ENCODE measurements at regions not wholly inside any gene's neighbourhood (a gene's known extent, or its start where the extent isn't known, plus 50 kb on each side); places are given as distances from the start of the nearest gene placed in this dataset.

- DNase-seq (ENCODE audit: low spot score in 2 of 2), result no peak
- no peak for ATAC-seq
- H3K27ac Mint-ChIP-seq, result no peak overlapping the region
- H3K9me3 Mint-ChIP-seq, result peaks cover 0 to 3% of the 10 kb centered on the region in 2 donors
- no peaks in the 10 kb centered on the region for H3K36me3 Mint-ChIP-seq
Observed at GRCh38 chr3:66796343-66796742, 201.8 kb upstream of the KBTBD8 start.

- Mint-ChIP-seq H3K36me3 (no peaks in the 10 kb centered on the region), H3K27ac (no peak overlapping the region), H3K9me3 (peaks cover 0 to 3% of the 10 kb centered on the region in 2 donors)
- no peak for ATAC-seq
- DNase-seq (ENCODE audit: low spot score in 2 of 2), result no peak
Observed at GRCh38 chr3:66797889-66798560, 200.1 kb upstream of the KBTBD8 start.

GRCh38 chr3:66800941-66801545 is 197.1 kb upstream of the KBTBD8 start:
- H3K27ac Mint-ChIP-seq, result no peak overlapping the region
- ATAC-seq (no peak), DNase-seq (ENCODE audit: low spot score in 2 of 2) (no peak)
- no peaks in the 10 kb centered on the region for H3K36me3 Mint-ChIP-seq
- peaks cover 0 to 3% of the 10 kb centered on the region in 2 donors for H3K9me3 Mint-ChIP-seq

- ATAC-seq, result no peak
- Mint-ChIP-seq H3K27ac (no peak overlapping the region), H3K9me3 (no peaks in the 10 kb centered on the region), H3K36me3 (no peaks in the 10 kb centered on the region)
- no peak for DNase-seq (ENCODE audit: low spot score in 2 of 2)
Observed at GRCh38 chr3:66803206-66803605, 194.9 kb upstream of the KBTBD8 start.

- DNase-seq (ENCODE audit: low spot score in 2 of 2) (no peak), ATAC-seq (no peak)
- Mint-ChIP-seq H3K27ac (no peak overlapping the region), H3K9me3 (no peaks in the 10 kb centered on the region), H3K36me3 (no peaks in the 10 kb centered on the region)
Observed at GRCh38 chr3:66803721-66804695, 194.1 kb upstream of the KBTBD8 start.

GRCh38 chr3:66808891-66809594 is 189.1 kb upstream of the KBTBD8 start:
- no peak for ATAC-seq
- no peak overlapping the region for H3K27ac Mint-ChIP-seq
- no peak for DNase-seq (ENCODE audit: low spot score in 2 of 2)
- H3K9me3 Mint-ChIP-seq, result no peaks in the 10 kb centered on the region
- no peaks in the 10 kb centered on the region for H3K36me3 Mint-ChIP-seq

- no peaks in the 10 kb centered on the region for H3K9me3 Mint-ChIP-seq
- no peaks in the 10 kb centered on the region for H3K36me3 Mint-ChIP-seq
- ATAC-seq, result no peak
- no peak overlapping the region for H3K27ac Mint-ChIP-seq
- DNase-seq (ENCODE audit: low spot score in 2 of 2), result no peak
Observed at GRCh38 chr3:66809595-66809958, 188.5 kb upstream of the KBTBD8 start.

GRCh38 chr3:66812136-66812535 is 186.0 kb upstream of the KBTBD8 start:
- Mint-ChIP-seq H3K27ac (no peak overlapping the region), H3K36me3 (no peaks in the 10 kb centered on the region), H3K9me3 (no peaks in the 10 kb centered on the region)
- DNase-seq (ENCODE audit: low spot score in 2 of 2), result no peak
- no peak for ATAC-seq

GRCh38 chr3:66812741-66813140 is 185.4 kb upstream of the KBTBD8 start:
- ATAC-seq (no peak), DNase-seq (ENCODE audit: low spot score in 2 of 2) (no peak)
- H3K27ac Mint-ChIP-seq, result no peak overlapping the region
- no peaks in the 10 kb centered on the region for H3K9me3 Mint-ChIP-seq
- no peaks in the 10 kb centered on the region for H3K36me3 Mint-ChIP-seq

- ATAC-seq, result peak; percentile 48 to 76
- H3K27ac Mint-ChIP-seq, result no peak overlapping the region
- no peaks in the 10 kb centered on the region for H3K36me3 Mint-ChIP-seq
- no peak for DNase-seq (ENCODE audit: low spot score in 2 of 2)
- H3K9me3 Mint-ChIP-seq, result no peaks in the 10 kb centered on the region
Observed at GRCh38 chr3:66816090-66816761, 181.9 kb upstream of the KBTBD8 start.

- DNase-seq (ENCODE audit: low spot score in 2 of 2), result no peak
- H3K36me3 Mint-ChIP-seq, result no peaks in the 10 kb centered on the region
- no peak for ATAC-seq
- no peak overlapping the region for H3K27ac Mint-ChIP-seq
- no peaks in the 10 kb centered on the region for H3K9me3 Mint-ChIP-seq
Observed at GRCh38 chr3:66817951-66818557, 180.1 kb upstream of the KBTBD8 start.

GRCh38 chr3:66819993-66820501 is 178.1 kb upstream of the KBTBD8 start:
- Mint-ChIP-seq H3K36me3 (no peaks in the 10 kb centered on the region), H3K27ac (no peak overlapping the region), H3K9me3 (no peaks in the 10 kb centered on the region)
- ATAC-seq, result no peak
- DNase-seq (ENCODE audit: low spot score in 2 of 2), result no peak

- no peak overlapping the region for H3K27ac Mint-ChIP-seq
- DNase-seq (ENCODE audit: low spot score in 2 of 2) (peak; percentile 58 to 82), ATAC-seq (peak; percentile 64 to 80)
- no peaks in the 10 kb centered on the region for H3K9me3 Mint-ChIP-seq
- no peaks in the 10 kb centered on the region for H3K36me3 Mint-ChIP-seq
Observed at GRCh38 chr3:66822186-66823008, 175.7 kb upstream of the KBTBD8 start.

- no peaks in the 10 kb centered on the region for H3K36me3 Mint-ChIP-seq
- no peak for DNase-seq (ENCODE audit: low spot score in 2 of 2)
- H3K9me3 Mint-ChIP-seq, result no peaks in the 10 kb centered on the region
- no peak overlapping the region for H3K27ac Mint-ChIP-seq
- ATAC-seq, result no peak
Observed at GRCh38 chr3:66823009-66823397, 175.1 kb upstream of the KBTBD8 start.

GRCh38 chr3:66823532-66823931 is 174.6 kb upstream of the KBTBD8 start:
- no peak for DNase-seq (ENCODE audit: low spot score in 2 of 2)
- no peaks in the 10 kb centered on the region for H3K9me3 Mint-ChIP-seq
- H3K36me3 Mint-ChIP-seq, result no peaks in the 10 kb centered on the region
- no peak for ATAC-seq
- H3K27ac Mint-ChIP-seq, result no peak overlapping the region
